GM19239 (cell line): ENCODE measurements at regions not wholly inside any gene's neighbourhood (a gene's known extent, or its start where the extent isn't known, plus 50 kb on each side); places are given as distances from the start of the nearest gene placed in this dataset.
"Not testable (repeated sequence)": the region's sequence is repeated elsewhere in the genome, so short reads cannot be mapped to it uniquely, and the experiment has no call there.

Source experiments
- DNase-seq: peaks from one replicate; pipeline ENCODE4 v3.0.0; 2011; ENCODE audit warnings: low spot score; ENCODE audit not compliant: insufficient read length
- FAIRE-seq: peaks from 2 replicates; lab custom pipeline; 2011; peaks lifted over from hg19 to GRCh38; lab: Jason Lieb, UNC

DNA sequence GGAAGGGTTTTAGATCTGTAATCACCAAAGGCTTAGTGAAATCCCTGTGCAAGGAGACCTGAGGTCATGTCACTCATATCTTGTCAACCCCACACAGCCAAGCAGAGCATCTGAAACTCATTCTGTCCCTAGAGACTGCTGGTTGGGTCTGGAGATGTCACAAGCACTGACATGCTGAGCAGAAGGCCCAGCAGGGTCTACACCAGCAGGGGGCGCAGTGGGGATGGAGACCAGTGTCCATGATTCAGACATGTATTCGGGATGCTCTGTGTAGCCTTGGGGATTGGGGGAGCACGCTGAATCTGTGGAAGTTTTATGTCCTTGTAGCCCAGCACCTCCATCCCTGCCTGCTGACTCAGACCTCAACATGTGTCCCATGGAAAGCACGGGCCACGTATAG is 1247.3 kb downstream of the RPIA start:
- DNase-seq, result not testable (repeated sequence)
- peak; percentile 76 for FAIRE-seq

DNA sequence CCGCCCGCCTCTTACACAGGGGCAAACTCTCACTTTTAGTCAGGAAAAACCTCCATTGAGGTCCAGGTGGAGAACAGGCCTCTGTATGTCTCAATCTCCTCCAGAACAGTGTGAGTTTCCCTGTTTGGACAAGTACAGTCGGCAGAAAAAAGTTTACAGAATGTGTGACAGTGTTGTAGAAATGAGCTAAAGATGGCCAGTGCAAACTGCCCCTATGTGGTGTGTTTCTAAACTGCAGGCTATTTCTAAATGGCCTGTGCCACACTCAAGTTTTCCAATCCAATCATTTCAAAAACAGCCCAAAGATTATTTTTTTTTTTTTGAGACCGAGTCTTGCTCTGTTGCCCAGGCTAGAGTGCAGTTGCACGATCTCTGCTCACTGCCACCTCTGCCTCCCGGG is 1252.8 kb downstream of the RPIA start:
- not testable (repeated sequence) for FAIRE-seq

DNA sequence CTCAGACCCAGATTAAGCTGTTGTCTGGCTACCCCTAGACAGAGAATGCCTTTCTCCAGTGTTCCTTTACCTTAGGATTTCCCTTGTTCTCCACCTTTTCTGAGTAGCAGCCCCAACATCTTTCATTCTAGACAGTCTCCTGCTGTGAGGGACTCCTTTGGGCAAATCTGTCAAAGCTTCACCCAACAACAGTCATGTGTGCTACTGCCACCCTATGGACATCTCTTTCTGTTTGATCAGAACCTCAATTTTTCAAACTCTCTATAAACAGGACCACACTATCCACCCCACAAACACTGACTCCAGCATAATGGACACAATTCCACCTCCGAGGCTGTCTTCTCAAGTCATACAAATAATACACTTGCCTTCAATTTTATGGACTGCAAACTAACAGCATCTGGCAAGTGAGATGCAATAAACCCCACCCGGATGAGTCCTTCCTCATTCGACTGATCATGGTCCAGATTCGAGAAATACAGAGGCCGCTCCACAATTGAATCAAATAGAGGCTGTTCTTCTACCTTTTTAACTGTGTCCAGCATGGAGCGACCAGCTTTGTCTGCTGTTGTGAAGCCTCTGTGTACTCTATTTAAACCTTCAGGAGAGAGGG is 1253.6 kb downstream of the RPIA start:
- DNase-seq, FAIRE-seq: not testable (repeated sequence)

More for the DNA sequence above, 1252.8 kb downstream of the RPIA start:
- DNase-seq, result not testable (repeated sequence)

DNA sequence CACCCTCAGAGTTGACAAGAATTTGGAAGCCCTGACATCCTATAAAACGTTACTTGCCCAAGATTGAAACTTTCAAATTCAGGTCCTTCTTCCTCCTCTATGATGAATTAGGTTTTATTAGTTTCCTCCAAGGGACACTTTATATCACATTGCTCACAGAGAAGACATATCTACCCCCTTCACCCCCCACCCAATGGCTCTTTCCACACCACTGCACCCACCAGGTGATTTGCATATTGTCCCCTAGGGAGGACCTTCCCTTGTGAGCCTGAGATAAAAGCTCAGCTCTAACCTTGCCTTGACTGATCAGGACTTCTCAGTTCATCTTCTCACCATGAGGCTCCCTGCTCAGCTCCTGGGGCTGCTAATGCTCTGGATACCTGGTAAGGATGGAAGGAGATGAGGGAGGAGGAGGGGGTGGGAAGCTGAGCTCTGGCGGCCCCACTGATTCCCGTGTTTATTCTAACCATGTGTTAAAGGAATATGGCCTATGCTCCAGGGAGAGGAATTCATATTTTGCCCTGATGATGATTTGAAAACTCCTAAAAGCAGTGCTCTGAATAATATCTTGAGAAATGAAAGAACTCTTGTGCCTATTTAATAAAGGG is 1255.8 kb downstream of the RPIA start:
- not testable (repeated sequence) for DNase-seq

DNA sequence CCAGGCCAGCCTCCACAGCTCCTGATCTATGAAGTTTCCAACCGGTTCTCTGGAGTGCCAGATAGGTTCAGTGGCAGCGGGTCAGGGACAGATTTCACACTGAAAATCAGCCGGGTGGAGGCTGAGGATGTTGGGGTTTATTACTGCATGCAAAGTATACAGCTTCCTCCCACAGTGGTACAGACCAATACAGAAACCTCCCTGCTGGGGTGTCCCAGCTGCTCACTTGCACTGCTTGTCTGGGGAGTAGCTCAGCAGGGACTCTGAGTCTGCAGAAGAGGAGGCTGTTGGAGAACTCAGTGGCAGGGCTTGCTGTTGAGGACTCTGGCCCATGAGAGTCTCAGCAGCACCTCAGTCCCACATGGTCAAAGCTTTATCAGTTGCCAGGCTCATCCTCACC is 1256.6 kb downstream of the RPIA start:
- not testable (repeated sequence) for FAIRE-seq, DNase-seq

More for the DNA sequence above, 1255.8 kb downstream of the RPIA start:
- not testable (repeated sequence) for FAIRE-seq

DNA sequence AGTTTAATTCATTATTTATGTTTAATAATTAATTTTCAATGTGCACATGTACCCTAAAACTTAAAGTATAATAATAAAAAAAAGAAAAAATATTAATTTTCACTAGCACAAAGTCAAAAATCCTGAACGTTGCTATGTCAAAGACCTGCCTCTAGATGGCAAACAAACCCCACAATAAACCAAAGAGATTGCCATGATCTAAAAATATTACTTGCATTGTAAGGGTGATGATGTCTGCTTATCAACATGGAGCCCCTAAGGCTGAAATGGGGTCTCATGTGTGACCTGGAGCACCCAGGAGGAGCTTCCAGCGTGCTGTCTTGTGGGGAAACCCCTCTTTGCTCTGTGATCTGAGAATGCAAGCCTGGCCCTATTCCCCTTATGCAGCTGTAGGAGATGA is 1259.3 kb downstream of the RPIA start:
- FAIRE-seq, result peak; percentile 82
- not testable (repeated sequence) for DNase-seq

DNA sequence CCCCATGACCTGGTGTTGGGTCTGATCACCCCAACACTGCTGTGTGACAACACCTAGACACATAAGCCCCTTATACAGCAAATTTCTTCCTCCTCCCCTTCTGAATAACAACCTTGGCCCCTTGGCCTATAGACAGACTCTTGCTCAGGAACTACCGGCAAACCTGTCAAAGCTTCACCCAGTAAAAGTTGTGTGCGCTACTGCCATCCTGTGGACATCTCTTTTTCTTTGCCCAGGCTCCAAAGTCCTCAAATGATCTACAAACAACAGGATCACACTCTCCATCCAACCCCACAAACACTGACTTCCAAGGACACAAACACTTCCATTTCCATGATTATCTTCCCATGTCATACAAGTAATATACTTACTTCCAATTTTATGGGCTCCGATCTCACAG is 1265.8 kb downstream of the RPIA start:
- FAIRE-seq, result peak; percentile 81
- not testable (repeated sequence) for DNase-seq

DNA sequence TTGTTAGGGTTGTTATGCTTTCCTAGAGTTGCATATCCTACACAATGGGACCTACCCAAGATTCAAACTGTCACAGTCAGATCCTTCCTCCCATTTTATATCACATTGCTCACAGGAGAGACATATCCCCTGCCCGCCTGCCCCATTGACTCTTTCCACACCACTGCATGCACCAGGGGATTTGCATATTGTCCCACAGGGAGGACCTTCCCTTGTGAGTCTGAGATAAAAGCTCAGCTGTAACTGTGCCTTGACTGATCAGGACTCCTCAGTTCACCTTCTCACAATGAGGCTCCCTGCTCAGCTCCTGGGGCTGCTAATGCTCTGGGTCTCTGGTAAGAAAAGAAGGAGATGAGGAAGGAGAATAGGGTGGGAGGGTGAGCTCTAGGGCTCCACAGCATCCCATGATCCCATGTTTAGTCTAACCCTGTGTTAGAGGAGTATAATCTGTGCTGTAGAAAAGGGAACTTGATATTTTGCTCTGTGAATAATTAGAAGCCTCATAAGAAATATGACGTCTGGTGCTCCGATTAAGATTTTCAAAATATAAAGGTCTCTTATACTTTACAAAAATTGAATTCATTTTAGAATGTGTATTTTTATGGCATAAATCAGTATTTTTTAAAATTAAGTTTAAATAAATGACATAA is 1268.4 kb downstream of the RPIA start:
- FAIRE-seq, DNase-seq: not testable (repeated sequence)

DNA sequence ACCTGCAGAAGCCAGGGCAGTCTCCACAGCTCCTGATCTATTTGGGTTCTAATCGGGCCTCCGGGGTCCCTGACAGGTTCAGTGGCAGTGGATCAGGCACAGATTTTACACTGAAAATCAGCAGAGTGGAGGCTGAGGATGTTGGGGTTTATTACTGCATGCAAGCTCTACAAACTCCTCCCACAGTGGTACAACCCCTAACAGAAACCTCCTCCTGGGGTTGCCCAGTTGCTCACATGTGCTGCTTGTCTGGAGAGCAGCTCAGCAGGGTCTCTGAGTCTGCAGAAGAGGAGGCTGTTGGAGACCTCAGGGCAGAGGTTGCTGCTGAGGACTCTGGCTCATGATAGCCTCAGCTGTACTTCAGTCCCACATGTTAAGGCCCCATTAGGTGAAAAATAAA is 1269.1 kb downstream of the RPIA start:
- not testable (repeated sequence) for DNase-seq, FAIRE-seq

DNA sequence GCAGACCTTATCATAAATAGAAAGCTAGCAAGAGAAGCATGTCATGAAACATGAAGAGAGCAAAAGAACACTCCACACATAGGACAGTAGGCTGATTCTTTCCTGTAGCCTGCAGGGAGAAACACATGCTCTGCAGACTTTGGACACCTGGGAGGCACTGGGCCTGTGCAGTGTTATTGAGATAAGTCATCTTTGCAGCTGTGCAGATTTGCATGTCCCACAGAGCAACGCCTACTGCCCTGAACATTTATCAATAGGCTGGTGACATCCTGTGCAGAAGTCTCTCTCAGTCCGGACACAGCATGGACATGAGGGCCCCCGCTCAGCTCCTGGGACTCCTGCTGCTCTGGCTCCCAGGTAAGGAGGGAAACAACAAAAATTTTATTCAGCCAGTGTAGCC is 1277.1 kb downstream of the RPIA start:
- DNase-seq, FAIRE-seq: not testable (repeated sequence)

DNA sequence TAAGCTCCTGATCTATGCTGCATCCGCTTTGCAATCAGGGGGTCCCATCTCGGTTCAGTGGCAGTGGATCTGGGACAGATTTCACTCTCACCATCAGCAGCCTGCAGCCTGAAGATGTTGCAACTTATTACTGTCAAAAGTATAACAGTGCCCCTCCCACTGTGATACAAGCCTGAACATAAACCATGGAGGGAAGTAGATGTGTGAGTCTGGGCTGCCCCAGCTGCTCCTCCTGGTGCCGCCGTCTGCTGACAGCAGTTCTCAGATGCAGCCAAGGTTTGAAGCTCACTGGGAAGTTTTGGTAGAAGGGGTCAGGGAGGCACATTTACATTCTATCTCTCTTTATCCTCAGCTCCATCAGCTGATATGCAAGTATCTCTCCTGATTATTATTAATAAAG is 1277.7 kb downstream of the RPIA start:
- not testable (repeated sequence) for DNase-seq, FAIRE-seq

DNA sequence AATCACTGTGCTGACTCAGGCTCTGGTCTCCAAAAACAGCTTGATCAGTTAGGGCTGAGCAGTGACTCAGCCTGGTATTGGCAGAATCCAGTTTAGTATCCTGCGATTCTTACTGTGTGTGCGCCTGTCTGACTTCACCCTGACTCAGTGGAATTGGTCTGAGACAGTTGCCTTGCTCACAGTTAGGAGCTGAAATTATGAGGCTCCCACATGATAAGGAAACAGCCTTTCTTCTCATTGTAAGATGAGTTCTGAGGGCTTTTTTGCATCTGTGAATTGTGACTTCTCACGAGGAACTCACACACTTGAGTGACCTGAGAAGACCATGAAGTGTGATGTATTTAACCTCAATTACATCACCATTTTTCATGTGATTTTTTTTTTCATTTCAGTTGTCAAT is 1282.4 kb downstream of the RPIA start:
- DNase-seq, FAIRE-seq: not testable (repeated sequence)

DNA sequence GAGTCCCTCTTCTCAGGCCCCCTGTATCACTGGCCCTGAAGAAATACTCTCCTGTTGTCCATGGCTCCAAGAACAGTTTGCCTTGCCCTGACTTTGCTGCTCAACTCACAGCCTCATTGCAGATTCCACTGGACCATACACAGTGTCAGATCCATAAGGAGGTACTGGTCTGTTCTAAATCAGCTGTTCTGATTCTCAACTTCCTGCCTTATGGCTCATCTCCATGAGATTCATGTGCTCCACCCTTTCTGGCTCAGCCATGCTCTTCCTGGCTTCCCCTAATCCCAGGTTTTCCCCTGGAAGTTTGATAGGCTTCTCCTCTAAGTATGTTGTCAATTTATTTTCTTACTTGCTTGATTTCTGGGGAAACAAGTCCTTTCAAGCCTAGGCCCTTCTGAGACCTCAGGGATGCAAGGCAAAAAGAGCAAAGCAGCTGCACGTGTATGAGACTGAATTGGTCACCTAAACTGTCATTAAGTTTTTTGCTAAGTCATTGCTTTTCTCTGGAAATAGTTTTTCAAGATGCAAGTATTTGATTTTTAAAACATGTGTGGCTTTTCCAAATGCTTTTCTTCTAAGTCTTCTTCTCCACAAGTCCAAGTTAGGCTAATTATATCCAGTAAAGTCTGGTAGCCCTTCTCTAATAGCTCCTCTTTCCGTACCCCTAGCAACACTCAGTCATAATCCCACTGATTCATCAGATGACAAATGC is 1288.5 kb downstream of the RPIA start:
- DNase-seq, FAIRE-seq: not testable (repeated sequence)

DNA sequence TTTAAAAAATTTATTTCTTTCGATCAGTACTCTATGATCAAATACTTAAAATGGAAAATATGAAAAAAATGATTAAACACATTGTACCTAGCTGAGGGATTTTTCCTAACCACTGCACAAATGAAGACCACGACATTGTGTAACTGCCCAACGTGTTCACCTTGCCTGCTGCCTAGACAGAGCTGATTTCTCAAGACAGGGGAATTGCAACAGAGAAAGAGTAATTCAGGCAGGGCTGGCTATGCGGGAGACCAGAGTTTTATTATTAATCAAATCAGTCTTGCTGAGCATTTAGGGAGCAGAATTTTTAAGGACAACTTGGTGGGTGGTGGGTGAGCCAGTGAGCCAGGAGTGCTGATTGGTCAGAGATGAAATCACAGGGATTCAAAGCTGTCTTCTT is 1290.8 kb downstream of the RPIA start:
- not testable (repeated sequence) for DNase-seq, FAIRE-seq

DNA sequence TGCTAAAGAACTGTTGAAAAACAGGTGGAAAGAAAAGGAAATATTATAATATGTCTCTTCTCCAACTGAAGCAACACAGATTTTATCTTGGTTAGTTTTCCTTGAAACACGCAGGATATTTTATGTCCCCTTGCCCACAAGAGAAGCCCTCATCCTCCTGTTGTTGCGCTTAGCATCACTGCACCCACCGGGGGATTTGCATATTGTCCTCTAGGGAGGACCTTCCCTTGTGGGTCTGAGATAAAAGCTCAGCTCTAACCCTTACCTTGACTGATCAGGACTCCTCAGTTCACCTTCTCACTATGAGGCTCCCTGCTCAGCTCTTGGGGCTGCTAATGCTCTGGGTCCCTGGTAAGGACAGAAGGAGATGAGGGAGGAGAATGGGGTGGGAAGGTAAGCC is 1294.2 kb downstream of the RPIA start:
- not testable (repeated sequence) for DNase-seq, FAIRE-seq

DNA sequence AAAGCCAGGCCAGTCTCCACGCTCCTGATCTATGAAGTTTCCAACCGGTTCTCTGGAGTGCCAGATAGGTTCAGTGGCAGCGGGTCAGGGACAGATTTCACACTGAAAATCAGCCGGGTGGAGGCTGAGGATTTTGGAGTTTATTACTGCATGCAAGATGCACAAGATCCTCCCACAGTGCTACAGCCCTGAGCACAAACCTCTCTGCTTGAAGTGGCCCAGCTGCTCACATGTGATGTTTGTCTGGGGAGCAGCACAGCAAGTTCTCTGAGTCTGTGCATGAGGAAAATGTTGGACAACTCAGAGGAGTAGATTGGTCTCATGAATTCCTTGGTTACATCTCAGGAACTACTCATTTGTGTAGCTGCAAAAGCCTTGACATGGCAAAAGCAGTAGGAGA is 1295.1 kb downstream of the RPIA start:
- peak; percentile 28 for FAIRE-seq
- not testable (repeated sequence) for DNase-seq

DNA sequence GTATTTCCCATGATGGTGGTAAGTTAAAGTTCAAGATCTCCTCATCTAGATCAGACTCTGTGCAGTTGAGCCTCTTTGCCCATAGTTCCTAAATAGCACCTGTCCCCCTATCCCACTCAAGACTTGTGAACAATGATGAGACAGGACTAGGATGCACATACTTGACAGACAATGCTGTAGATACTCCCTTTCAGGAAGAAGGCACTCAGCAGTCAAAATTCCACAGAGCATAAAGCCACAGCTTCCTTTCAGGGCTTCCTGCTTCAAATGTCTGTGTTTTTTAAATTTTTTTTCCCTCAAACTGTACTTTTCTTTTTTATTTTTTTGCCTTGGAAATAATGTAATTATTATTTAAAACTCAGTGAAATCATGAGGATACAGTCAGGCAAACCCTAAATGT is 1305.3 kb downstream of the RPIA start:
- not testable (repeated sequence) for DNase-seq
- peak; percentile 51 for FAIRE-seq

DNA sequence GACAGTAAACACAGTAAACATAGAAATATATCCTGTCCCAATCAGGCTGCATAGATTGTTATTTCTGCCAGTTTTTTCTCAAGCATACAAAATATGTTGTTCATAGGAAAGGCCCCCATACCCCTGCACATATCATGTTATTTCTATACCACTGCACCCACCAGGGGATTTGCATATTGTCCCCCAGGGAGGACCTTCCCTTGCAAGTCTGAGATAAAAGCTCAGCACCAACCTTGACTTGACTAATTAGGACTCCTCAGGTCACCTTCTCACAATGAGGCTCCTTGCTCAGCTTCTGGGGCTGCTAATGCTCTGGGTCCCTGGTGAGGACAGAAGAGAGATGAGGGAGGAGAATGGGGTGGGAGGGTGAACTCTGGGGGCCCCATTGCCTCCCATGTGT is 1313.1 kb downstream of the RPIA start:
- not testable (repeated sequence) for DNase-seq, FAIRE-seq

DNA sequence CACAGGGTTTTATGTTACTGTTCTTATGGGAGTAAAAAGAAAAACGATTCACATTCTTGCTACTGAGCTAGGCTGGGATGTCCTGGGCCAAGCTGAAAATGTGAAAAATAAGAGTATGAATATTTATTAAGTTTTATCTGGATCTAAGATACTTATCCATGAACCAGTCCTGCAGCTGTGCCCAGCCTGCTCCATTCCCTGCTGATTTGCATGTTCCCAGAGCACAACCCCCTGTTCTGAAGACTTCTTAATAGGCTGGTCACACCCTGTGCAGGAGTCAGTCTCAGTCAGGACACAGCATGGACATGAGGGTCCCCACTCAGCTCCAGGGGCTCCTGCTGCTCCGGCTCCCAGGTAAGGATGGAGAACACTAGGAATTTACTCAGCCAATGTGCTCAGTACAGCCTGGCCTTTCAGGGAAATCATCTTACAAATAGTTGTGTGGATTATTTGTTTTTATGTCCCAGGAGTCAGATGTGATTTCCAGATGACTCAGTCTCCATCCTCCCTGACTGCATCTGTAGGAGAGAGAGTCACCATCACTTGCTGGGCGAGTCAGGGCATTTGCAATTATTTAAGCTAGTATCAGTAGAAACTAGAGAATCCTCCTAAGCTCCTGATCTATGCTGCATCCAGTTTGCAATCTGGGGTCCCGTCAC is 1319.1 kb downstream of the RPIA start:
- not testable (repeated sequence) for DNase-seq, FAIRE-seq

DNA sequence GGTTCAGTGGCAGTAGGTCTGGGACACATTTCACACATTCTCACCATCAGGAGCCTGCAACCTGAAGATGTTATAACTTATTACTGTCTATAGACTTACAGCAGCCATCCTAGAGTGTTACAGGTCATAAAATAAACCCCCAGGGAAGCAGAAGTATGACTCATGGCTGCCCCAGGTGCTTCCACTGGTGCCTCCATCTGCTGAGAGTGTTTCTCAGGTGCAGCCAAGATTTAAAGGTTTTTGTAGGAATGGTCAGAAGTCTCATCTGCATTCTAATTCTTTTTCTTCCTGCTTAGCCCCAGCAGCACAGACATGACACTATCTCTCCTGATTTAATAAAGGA is 1319.6 kb downstream of the RPIA start:
- not testable (repeated sequence) for DNase-seq, FAIRE-seq
